HL-60 (cell line): ENCODE measurements at regions not wholly inside any gene's neighbourhood (a gene's known extent, or its start where the extent isn't known, plus 50 kb on each side); places are given as distances from the start of the nearest gene placed in this dataset.

Source experiments
- DNase-seq, 2 experiments: peaks; one replicate each; pipeline ENCODE4 v3.0.0-alpha.2; 2010 to 2020; ENCODE audit warnings: low read depth in 1 of 2, low spot score in 1 of 2
- H3K27ac ChIP-seq: fragments of 250-450 bp; sonication (Bioruptor Pico); replicated peaks from 2 replicates; pipeline ENCODE4 v1.5.1; 2020; ENCODE audit warnings: mild to moderate bottlenecking, moderate library complexity
- H3K27me3 ChIP-seq: fragments of 250-450 bp; sonication (Bioruptor Pico); 2 replicates; pipeline ENCODE4 v1.5.1; 2021; ENCODE audit warnings: mild to moderate bottlenecking, moderate library complexity; ENCODE audit not compliant: insufficient read depth, poor library complexity, severe bottlenecking
- H3K4me3 ChIP-seq: replicated peaks from 2 replicates; pipeline ENCODE4 v1.5.1; 2011; ENCODE audit warnings: mild to moderate bottlenecking, control low read depth, low read length; ENCODE audit not compliant: insufficient read depth
- CTCF ChIP-seq: IDR thresholded peaks from one replicate; pipeline ENCODE4 v1.5.1; 2011; ENCODE audit warnings: low read length, control low read depth, inconsistent platforms; ENCODE audit not compliant: insufficient read depth
- GABPA ChIP-seq: IDR thresholded peaks from 2 replicates; pipeline ENCODE4 v1.6.1; 2012; ENCODE audit warnings: low read depth
- POLR2AphosphoS5 ChIP-seq: IDR thresholded peaks from 2 replicates; pipeline ENCODE4 v1.6.1; 2012; ENCODE audit warnings: low read depth
- REST ChIP-seq: IDR thresholded peaks from 2 replicates; pipeline ENCODE4 v1.6.1; 2012; ENCODE audit warnings: low read depth; ENCODE audit not compliant: insufficient replicate concordance
- SPI1 ChIP-seq: IDR thresholded peaks from 2 replicates; pipeline ENCODE4 v1.6.1; 2012; ENCODE audit warnings: low read depth, mild to moderate bottlenecking, borderline replicate concordance

GRCh38 chr7:19617901-19618300, 90.9 kb downstream of the POLR1F start:
- no peak for TF ChIP-seq CTCF
- no peak for TF ChIP-seq REST
- no peak for TF ChIP-seq SPI1
- TF ChIP-seq POLR2AphosphoS5, result no peak
- no peak for DNase-seq
- Histone ChIP-seq H3K4me3 (no peak overlapping the region), H3K27ac (no peak overlapping the region), H3K27me3 (no peaks in the 10 kb centered on the region)

GRCh38 chr7:19610194-19610943, 98.5 kb downstream of the POLR1F start:
- H3K27ac ChIP-seq, result no peak overlapping the region
- no peaks in the 10 kb centered on the region for H3K27me3 ChIP-seq
- TF ChIP-seq CTCF, result no peak
- no peak for TF ChIP-seq SPI1
- TF ChIP-seq REST, result no peak
- TF ChIP-seq POLR2AphosphoS5, result no peak
- TF ChIP-seq GABPA, result no peak
- H3K4me3 ChIP-seq, result no peak overlapping the region
- DNase-seq, result no peak

GRCh38 chr7:19589446-19589845, 119.4 kb downstream of the POLR1F start:
- Histone ChIP-seq H3K4me3 (no peak overlapping the region), H3K27ac (no peak overlapping the region), H3K27me3 (no peaks in the 10 kb centered on the region)
- DNase-seq, result no peak
- TF ChIP-seq CTCF (no peak), POLR2AphosphoS5 (no peak), REST (no peak), GABPA (no peak), SPI1 (no peak)
